Activated CD4-positive, alpha-beta T cell treated with anti-CD3 and anti-CD28 coated beads, Interleukin-2, amount 50 U/mL, for 4 hours (primary cell): ENCODE measurements at regions not wholly inside any gene's neighbourhood (a gene's known extent, or its start where the extent isn't known, plus 50 kb on each side); places are given as distances from the start of the nearest gene placed in this dataset.

Experiments used
- DNase-seq, 2 experiments: peaks; one replicate each; pipeline ENCODE4 v3.0.0-alpha.2; 2020

DNA sequence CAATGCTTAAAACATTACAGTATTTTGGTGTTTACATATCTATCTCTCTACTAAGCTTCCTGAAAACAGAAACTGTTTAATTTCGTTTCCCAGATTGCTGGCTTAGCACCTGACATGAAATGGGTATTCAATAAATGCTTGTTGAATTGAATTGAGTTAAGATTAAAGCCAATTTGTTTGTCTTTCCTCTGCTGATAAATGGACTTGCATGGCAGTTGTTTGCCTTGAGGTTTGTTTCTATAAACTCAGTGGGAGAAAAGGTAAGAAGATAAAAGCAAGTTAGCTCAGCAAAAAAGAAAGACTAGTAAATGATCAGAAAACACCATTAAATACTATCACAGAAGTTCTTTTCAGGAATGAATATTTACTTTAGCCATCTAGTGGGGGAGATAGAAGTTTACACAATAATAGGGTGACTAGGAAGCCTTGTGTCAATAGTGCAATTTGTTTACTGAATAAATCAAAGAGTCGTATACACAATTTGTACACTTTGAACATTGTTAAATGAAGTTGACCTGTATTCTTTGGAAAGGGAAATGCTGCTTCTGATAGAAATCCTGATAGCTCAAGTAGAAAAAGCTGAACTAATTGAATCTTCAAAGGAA, 754.5 kb upstream of the FAM98A start:
- DNase-seq: no peak

DNA sequence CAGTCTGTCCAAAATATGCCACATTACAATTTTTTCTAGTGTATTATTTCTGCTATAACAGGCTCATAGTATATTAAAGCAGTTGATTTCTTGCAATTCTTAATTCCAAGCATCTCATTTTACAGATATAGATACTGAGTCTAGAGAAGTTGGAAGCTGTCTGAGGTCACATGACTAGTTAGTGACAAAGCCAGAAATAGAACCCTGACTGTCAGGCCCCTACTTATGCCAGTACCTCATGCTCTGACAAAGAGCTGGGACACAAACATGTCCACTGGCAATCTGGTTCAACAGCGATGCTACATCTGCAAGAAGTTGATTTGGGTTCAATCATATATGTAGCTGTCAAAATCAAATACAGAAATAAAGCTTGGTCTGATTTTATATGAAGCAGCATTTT, 750.4 kb upstream of the FAM98A start:
- no peak for DNase-seq

GRCh38 chr2:34345030-34345429, 745.9 kb upstream of the FAM98A start:
- no peak for DNase-seq

- DNase-seq: no peak
Measured at GRCh38 chr2:34340307-34340706, 741.2 kb upstream of the FAM98A start.

DNA sequence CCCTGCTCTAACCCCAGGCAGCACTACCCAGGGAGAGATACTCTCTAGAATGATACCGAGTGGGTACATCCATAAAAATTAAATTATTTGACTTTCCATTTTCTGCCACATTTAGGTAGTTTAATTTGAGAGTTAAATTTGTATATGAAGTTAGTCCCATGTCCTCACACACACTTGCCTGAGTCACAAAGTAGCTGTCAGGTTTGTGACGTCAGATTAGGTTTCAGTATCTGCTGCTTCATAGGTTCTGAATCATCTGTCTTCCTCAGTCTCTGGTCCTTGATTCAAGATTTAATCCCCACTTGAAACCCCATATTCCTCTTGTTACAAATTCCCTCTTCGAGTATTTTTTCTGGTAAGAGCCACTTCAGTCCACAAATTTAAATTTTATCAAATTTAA, 738.6 kb upstream of the FAM98A start:
- no peak for DNase-seq

- DNase-seq: no peak
Measured at GRCh38 chr2:34332813-34333212, 733.7 kb upstream of the FAM98A start.

DNA sequence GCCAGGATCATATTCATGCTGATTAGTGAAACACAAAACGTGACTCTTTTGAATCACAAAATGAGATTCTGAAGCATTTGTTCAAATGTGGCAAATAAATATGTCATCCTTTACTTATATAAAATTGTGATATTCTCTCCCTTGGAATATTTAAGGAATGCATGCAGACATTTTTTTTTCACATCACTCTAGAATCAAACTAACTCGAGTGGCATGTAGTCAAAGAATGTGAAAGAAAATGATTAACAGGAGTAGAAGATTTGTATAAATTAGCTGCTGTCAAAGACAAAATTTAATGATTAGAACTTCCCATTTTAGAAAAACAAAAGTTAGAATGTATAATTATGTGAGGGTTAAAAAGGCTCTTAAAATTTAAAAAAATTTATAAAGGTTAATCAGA, 721.0 kb upstream of the FAM98A start:
- DNase-seq: no peak

DNA sequence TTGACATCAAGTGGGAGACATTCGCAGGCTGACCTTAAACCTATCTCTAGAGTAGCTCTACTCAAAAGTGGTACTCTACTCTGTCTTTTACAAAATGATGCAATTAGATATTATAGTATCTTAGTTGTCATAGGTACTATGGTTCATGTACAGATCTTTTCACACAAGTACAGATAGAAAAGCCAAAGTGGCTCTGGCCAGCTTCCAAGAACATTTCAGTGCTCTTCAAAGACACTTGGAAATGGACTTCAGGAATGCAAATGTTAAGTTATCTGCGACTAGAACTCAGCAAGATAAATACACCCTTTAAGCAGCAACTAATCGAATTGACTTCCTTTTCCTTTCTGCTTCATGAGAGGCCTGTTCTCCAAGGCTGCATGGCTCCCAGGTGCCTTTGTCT, 718.7 kb upstream of the FAM98A start:
- DNase-seq: no peak

DNA sequence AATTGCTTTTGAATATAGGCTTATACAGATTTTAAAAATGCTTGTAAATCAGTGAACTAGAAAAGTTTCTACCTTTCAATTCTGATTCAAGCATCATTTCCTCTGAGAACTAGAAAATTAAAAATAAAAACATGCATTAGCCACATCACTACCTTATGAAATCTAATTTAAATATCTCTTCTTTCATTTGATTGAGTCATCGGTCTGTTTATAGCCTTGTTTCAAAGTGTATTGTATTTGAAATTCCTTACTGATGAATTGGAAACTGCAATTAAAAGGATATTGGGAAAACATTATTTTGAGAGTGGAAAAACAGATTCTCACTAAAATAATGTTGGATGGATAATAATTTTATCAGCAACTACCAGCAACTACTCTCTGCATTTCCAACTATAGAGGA, 717.7 kb upstream of the FAM98A start:
- DNase-seq: no peak

DNA sequence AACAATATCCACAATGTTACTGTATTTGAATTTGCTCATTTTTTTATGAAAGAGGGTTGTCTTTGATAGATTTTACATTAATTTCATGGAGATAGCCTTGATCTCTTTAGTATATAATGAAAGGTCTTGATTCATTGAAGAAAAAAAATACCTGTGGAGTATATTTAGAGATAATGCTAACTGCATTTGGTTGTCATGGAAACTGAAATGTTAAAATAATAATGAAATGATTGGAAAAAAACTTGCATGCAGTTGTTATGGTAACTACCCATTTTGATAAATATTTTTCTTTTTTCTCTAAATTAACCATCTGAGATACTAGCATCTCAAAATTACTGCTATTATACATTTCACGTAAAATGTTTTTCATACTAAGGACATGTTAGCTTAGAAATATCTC, 712.7 kb upstream of the FAM98A start:
- DNase-seq: no peak

GRCh38 chr2:34308140-34308539, 709.0 kb upstream of the FAM98A start:
- DNase-seq: no peak

DNA sequence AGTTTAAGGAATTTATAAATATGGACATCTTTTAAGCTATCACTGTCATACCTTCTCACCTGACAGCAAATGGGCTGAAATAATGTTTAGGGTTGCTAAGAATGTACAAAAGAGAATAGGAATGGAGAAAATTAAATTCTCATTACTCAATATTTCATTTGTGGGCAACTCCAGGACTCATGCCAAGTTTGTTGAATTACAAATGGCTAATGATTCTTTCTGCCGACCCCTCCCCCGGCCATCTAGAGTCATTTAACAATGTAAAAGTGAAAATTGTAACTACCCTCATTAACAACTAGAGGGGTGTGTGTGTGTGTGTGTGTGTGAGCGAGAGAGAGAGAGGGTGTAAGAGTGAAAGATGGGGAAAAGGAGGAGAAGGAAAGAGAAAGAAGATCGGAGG, 708.5 kb upstream of the FAM98A start:
- no peak for DNase-seq

GRCh38 chr2:34306745-34307144, 707.6 kb upstream of the FAM98A start:
- DNase-seq: no peak

- DNase-seq: no peak
Measured at GRCh38 chr2:34305587-34305986, 706.5 kb upstream of the FAM98A start.

DNA sequence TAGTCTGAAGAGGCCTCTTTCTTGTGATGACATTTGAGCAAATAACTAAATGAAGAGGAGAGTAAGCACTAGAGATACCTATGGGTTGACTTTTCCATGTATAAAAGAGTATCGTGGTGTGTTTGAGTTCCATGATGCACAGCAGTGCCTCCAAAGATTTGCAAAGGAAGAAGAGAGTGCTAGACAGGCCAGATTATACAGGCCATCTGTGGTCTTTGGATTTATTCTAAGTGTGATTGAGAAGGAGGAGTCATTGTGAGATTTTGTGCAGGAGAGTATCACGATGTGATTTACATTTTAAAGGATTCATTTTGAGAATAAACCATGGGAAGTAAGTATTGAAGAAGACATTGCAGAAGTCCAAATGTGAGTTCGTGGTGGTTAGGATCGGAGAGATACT, 695.9 kb upstream of the FAM98A start:
- DNase-seq: no peak

GRCh38 chr2:34291076-34291475, 692.0 kb upstream of the FAM98A start:
- DNase-seq: no peak

DNA sequence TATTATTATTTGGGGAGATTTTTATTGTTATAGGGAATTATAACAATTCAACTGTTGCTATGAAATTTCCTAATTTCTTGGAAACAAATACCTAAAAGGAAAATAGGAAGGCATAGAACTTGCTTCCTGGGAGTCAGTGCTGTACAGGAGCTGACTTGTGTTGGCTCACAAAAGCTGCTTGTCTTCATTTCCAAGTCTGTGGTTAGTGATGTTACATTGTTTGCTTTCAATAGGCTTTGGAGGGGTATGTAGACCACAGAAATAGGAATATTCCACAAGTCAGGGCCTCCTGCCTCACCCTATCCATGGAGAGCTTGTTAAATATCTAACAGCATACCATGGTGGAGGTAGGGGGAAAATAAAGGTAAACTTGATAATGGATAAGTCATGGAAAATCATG, 688.9 kb upstream of the FAM98A start:
- no peak for DNase-seq

DNA sequence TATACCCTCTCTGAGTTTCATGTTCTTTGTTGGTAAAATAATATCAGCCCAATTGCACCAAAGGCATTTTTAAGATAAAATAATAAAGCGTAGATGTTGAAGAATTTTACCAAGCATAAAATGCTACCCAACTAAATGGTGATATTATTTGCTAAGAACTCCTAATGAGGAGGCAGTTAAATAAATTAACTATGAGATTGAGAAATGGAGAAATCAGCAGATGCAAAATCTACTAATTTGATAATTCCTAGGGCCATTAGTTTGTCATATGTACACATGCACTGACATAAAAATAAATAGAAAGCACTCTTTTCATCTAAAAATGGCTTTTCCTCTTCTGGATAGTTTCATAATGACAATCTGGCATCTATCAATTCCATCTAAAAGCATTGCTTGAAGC, 681.5 kb upstream of the FAM98A start:
- no peak for DNase-seq

GRCh38 chr2:34266908-34267697, 668.0 kb upstream of the FAM98A start:
- DNase-seq: no peak

DNA sequence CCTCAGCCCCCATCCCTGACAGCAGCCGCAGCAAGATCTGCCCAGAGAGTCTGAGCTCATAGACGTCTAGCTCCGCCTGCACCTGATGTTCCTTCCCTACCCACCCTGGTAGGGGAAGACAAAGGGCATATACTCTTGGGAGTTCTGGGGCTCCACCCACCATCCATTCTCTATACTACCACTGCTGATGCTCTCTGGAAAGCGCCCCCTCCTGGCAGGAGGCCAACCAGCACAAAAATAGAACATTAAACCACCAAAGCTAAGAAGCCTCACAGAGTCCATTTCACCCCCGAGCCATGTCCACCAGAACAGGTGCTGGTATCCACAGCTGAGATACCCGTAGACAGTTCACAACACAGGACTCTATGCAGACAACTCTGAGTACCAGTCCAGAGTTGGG, 662.6 kb upstream of the FAM98A start:
- DNase-seq: no peak

- DNase-seq: no peak
Measured at GRCh38 chr2:34254272-34254878, 655.3 kb upstream of the FAM98A start.

DNA sequence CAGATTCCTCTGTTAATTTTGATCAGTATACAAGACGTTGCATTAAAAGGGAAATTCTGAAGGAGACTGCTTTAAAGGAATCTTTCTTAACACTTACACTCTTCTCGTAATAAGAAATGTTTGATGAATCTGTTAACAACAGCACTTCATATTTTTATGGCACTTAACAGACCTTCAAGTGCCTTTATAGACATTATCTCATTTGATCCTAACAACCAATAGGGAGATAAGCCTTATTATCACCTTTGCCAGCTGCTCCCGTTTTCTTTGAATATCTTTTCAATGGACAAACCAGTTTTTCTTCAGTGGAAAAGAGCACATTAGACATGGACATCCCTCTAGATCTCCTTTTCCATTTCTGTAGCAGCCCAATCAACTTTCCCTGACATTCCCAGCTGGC, 653.0 kb upstream of the FAM98A start:
- no peak for DNase-seq

DNA sequence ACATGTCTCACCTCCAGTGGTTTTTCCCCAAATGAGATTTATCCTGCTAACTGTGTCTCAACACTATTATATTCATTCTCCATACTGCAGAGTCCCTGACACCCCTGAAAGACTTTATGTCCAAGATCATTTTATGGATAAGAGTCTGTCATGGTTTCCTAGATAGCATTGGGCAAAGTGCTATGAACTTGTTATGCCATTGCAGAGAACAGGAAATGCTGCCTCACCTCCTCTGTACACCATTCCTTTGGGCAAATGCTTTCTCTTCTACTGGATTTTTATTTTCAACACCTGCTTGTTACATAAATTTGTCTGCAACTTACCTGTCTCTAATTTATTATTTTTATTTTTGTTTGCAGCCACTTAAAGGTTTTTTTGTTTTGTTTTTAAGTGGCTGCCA, 652.5 kb upstream of the FAM98A start:
- no peak for DNase-seq

- DNase-seq: no peak
Measured at GRCh38 chr2:34244195-34244594, 645.1 kb upstream of the FAM98A start.

GRCh38 chr2:34242763-34243123, 643.6 kb upstream of the FAM98A start:
- no peak for DNase-seq
